HG03575 (cell line): ENCODE measurements at regions not wholly inside any gene's neighbourhood (a gene's known extent, or its start where the extent isn't known, plus 50 kb on each side); places are given as distances from the start of the nearest gene placed in this dataset.
A peak's percentile ranks its signal among the peaks of the same experiment; 100 is the strongest.

Experiments used
- ATAC-seq: cut with Tn5 transposase; IDR thresholded peaks from one replicate; pipeline ENCODE4 v1.9.1; 2021; ENCODE audit not compliant: unreplicated experiment, insufficient number of reproducible peaks, low FRiP score; ENCODE audit errors: extremely low read depth

DNA sequence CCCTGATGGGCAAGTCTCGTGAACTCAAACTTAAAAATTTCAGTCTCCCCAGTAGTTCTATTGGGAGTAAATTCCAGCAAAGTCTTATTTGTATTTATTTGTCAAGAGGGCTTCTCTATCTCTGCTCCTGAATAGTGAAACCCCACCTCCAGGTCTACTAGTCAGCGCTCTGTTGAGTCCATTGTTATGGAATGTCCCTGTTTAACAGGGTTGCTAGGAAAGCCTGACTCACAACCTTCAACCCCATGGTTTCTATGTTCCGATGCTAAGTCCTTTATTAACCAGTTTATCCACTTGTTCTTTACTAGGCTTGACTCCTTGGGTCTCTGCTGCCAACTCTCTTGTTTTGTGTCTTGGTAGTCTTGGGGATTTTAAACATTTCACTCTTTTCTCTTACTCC lies 250.7 kb upstream of the MYOCD start:
- no peak for ATAC-seq

DNA sequence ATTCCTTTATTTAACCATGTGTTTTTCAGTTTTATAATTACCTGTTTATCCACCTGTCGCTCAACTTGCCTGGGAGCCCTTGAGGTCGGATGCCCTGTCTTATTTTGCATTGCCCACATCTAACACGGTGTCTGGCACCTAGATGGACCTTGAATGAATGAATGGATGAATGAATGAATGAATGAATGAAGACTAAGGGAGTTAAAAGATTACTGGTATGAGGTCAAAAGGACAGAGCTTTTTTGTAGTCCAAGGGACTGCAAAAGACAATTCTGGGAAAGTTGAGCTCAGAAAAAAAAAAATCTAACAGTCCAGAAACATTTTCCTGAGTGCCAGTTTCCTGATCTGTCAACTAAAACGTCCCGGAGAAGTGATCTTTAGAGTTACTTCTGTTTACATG lies 244.6 kb upstream of the MYOCD start:
- no peak for ATAC-seq

DNA sequence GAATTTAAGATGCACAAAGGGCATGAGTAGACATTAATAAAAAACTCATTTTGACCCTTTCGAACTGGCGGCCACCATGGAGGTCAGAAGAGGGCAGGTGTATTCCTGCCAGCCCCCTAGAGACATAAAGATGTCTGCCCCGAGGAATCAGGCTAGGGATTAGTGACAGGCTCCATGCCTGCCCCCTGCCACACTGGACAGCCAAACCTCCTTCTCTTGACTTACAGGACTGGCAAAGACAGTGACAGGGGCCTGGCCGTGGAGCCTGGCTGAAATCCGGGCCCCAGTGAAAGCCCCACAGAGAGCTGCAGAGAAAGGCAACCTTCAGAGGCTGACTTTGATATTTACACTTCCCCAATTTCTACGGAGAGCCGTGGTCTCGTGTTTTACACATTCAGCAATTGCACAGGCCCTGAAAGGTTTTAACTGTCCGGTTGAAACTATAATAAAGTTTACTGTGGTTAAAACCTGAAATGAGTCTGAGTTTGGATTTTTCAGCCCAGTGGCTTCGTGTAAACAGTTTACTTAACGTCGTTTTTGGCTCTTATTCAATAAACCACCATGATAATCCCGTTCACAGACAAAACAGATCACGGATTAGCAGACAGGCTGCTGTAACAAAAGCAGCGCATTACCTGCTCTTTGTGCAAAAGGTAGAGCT lies 243.9 kb upstream of the MYOCD start:
- ATAC-seq, result no peak

DNA sequence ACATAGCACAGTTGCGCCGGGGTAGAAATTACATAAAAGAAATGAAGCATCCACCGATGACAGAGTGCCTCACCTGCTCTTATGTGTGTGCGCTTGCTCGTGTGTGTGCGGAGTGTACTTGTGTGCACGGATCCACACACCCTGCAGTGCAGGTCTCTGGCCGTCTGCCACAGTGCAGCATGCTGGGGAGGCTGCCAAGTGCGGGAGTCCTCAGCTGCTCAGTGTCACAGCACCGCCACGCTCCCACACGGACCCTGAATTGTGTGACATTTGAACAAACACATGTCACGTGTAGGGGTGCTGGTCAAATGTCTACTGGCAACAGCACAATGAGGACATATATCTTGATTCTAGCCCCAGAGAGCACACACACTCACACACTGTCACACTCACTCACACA lies 243.0 kb upstream of the MYOCD start:
- no peak for ATAC-seq

DNA sequence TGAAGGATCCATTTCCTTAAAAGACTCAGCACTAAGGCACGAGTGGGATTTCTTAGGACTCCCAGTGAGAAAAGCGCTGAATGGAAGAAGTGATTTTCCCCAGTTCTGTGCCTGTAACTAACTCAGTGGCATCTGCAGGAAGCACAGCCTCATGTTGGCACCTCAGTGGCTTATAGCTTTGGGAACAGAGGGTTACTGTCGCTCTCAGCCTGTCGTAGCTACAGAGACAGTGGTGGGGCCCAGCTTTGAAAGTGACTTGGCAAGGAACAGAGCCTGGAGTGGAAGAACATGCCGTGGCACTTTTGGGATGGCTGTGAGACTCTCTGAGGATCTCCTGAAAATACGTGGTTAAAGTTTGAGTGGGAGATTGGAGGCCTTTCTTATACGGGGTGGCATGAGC lies 242.4 kb upstream of the MYOCD start:
- ATAC-seq, result no peak

DNA sequence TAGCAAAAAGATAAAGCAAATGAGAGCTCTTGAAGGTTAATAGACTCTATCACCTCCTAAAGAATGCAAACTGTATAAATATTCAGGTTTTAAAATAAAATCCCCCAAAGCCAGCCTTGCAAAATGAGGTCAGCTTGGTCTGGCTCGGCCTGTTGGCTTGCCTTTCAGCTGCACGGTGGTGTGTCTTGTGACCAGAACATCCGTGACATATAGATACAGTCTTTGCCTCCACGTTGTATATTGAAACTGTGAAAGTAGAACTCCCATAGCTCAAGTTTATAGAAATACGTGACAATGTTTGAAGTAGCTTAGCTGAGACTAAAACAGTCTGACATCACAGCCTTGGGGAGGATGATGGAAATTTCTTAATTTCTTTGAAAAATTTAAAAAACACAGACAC lies 236.6 kb upstream of the MYOCD start:
- ATAC-seq, result no peak

DNA sequence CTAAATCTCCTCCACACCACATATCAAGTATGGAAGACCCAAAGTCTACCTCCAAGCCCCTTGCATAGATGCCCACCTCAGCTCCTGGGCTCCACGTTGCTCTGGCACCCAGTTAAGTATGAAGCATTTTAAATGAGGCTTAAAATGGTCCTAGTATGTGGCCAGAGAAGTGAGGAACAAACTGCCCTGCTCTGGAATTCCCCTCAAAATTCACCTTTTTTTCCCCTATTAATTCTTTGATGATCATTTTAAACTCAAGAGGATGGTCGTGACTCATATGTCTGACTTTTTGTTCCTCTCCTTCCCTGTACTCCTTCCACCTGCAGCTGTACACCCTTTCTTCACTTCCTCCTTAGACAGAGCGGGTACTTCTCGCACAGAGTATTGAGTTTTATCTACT lies 234.5 kb upstream of the MYOCD start:
- ATAC-seq, result peak; percentile 68

DNA sequence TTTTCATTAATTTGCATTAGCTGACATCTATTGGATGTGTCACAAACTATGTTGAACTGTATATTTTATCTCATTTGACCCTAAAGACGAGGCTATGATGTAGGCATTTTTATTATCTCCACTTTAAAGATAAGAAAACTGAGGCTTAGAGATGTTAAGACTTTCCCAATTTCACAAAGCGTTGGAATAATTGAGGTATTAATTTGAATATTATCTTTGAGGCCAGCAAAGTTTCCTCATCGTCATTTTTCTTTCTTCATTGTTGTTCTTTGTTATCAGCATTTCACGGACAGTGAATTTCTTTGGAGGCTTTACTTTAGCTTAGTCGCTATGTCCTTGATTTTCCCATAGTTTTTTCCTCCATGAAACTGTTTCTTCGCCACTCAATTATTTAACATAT lies 227.5 kb upstream of the MYOCD start:
- ATAC-seq, result no peak

DNA sequence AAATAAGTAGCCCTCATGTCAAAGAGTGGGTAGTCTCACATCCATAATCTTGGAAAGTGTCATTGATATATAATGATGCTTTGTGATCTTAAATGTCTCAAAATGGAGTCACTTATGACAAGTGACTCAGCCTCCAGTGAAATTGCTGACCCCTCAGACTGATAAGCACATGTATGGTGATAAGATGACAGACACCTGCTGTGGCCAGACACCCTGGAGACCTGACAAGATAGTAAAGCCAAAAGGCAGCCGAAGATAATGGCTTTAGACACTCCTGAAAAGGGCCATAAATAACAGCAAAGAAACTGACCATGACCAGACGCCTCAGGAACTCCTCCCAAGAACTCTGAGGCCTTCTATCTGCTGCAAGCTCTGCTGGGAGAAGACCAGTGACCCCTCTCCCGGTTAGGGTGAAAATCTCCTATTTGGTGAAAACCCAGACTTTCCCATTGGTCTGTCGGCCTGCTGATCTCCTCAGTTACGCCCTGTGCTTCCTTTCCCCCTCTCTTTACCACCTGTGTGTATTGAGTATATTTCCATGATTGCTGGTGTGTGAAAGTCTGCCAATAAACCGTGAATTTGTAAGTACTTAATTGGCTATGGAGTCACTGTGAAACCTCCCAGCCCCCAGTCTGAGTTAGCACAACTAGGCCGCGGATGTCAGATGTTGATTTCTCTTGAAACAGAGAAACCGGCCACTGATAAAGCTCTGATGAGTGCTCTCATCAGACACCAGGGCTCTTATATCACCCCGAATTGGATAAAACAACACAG lies 226.7 kb upstream of the MYOCD start:
- no peak for ATAC-seq

DNA sequence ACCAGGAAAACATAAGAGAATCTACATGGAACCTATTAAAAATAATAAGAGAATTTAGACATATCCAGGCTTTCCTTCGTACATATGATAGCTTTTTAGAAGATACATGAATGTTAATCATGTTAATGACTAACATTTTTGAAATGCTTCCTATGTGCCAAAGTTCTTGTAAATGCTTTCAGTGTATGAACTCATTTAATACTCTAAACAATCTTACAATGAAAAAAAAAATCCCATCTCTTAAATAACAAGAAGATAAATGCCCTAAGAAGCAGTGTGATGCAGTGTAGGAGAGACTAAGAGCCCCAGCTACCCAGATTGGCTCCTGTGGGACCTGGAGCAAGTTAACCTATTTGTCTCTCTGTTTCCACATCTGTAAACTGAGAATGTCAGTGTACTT lies 220.4 kb upstream of the MYOCD start:
- ATAC-seq, result no peak

DNA sequence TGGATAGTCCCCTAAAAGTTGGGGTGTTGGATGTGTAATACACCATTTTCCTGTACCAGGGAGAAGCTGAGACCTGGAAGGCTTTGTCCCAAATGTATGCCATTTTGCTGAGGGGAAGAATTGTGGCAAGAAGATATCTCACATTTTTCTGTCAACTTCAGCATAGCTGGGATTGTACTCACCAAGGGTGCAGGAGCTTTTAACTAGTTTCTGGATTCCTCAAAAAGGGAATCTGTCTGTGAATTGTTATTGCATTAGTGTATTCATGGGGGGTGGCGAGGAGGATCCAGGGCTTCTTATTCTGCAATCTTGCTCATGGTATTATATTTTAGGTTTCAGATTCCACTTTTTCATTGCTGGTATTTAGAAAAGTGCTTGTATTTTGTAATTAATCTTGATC lies 208.2 kb upstream of the MYOCD start:
- no peak for ATAC-seq

DNA sequence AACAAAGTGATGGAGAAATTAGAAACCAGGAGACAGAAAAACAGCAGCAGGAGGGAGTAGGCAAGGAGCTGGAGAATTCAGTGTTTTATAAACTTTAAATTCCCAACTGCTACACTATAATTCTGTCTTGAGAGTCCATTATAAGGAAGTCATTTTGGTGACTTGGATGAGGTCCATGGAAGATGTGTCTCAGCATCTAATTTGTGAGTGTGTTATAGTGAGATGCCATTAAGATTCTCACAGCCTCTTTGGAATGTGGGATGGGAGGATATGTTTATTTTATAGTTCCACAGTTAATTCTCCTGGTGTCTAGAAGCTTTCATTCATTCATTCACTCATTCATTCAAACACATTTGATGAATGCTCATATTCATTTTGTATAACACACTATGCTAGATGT lies 206.0 kb upstream of the MYOCD start:
- ATAC-seq, result no peak

DNA sequence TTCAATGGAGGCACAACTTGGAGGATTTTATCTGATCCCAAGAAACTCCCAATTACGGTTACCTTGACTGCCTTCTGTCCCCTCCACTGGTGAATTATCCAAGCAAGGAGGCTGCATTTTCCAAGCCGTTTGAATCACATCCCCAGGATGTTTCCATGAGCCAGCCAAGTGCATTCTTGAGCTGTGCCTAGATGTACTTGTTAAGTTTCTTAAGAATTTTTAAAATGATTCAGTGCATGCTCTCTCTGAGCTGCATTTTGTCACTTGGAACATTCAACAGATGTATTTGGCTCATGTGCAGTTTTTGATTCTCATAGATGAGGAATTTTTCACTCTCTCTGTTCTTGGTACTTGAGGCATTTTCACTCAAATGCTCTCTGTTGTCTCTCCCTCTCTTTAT lies 202.6 kb upstream of the MYOCD start:
- no peak for ATAC-seq

DNA sequence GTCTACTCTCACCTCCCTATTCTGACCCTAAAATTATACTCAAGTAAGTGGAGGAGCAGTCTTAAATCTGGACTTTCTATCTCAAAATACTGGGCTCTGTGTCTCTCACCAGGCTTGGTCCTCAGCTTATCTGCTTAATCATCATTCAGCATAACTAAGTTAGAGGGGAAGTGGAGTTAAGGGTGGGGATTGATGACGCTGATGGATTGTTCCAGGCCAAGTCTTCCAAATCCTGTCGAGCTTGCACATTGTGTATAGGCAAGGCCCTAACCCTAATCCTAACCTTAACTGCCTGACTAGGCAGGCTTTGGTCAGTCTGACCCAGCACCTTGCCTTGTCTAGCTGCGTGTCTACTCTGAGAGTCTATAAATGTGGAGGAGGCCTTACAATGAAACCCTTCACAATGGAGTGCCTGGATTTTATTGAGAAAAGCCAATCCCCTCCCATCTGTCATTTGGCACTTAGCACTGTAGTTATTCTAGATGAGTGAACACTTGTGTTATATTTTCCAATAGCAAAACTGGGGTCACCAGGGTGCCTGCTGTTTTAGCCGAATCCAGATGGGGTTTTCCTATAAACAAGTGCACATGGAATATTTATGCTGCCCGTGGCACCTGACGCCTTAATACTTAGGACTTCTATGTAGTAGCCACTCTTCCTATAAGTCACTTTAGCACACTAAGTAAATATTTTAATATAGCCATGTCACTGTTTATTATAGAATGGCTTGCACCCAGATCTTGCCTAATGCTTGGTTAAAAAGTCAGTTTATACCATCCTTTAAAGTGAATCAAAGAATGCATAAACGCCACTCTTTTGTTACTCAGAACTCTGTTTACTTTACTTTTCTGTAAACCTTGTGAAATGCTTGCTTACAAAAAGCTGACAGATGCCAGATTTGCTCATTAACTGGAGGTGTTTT lies 193.2 kb upstream of the MYOCD start:
- no peak for ATAC-seq

DNA sequence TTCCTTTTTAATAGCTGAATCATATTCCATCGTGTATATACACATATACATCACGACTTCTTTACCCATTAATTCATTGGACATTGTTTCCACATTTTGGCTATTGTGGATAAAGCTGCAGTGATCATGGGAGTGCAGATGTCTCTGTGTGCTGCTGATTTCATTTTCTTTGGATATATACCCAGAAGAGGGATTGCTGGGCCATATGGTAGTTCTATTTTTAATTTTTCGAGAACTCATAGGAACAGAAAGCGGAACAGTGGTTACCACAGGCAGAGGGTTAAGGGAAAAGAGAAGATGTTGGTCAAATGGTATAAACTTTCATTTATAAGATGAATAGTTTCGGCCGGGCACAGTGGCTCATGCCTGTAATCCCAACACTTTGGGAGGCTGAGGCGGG lies 187.4 kb upstream of the MYOCD start:
- no peak for ATAC-seq

DNA sequence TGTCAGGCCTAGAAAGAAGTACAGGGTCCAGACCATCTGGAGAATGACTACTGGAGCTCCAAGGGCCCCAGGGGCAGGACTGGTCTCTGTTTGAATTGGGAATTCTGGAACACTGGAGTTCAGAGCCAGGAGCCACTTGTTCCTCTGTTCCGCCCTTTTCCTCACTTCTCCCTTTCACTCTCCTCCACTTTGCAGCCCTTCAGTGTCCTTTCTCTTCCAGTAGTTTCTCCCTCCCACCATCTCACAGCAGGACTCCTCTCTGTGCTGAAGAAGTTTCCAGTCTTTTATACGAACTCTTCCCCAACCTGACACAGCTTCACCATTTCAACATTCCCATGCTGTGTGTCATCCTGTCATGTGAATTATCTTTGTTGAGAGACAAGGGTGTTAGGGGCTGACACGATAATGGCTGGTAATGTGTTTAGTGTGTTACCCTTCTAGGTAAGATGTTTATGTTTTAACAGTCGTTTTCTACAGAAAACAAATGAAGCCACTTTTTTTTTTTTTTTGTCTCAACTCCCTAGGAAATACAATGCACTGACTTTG lies 180.3 kb upstream of the MYOCD start:
- no peak for ATAC-seq

DNA sequence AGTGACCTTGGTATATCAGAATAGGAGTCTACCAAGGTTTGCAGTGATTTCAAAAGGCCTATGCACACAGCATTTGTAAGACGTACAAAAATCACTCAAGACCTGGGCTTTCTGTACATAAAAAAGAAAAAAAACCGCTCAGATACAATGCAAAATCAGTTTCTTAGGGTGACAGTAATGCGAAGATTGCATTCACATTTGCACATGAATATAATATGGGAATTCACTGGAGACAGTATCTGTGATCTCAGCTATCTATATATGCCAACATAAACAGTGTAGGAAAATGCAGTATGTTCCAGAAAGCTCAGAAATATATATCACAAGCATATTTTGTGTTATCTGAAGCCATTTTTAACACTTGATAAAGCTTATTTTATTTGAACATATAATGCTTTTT lies 176.4 kb upstream of the MYOCD start:
- no peak for ATAC-seq

DNA sequence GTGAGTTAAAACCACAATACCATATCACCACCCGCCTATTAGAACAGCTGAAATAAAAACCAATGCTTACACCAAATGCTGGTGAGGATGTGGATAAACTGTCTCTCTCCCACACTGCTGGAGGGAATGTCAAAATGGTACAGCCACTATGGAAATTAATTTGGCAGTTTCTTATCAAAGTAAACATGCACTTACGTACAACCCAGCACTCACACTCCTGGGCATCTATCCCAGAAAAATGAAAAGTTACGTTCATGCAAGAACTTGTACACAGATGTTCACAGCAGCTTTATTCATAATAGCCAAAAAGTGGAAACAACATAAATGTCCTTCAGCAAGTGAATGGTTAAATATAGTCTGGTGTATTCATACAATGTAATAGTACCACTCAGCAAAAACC lies 173.2 kb upstream of the MYOCD start:
- ATAC-seq, result no peak

DNA sequence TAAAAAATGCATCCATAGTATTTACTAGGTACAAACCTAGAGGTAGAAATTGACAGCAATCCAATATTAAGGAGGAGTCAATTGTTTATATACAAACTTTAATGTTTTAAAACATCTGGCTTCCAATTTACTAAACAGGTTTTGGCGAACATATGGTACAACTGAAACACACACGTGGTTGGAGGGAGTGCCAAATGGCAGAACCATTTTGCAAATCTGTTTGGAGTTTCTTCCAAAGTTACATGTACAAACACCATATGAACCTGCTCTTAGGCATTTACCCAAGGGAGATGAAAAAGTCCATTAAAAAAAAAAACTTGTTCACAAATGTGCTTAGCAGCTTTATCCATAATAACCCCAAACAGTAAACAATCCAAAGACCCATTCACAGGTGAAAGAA lies 159.8 kb upstream of the MYOCD start:
- no peak for ATAC-seq
